IgD-negative memory B cell (primary cell): ENCODE measurements at regions not wholly inside any gene's neighbourhood (a gene's known extent, or its start where the extent isn't known, plus 50 kb on each side); places are given as distances from the start of the nearest gene placed in this dataset.

ENCODE experiments used
- H3K27ac Mint-ChIP-seq, 3 donors: one replicate each; pipeline ENCODE4 v1.8.0; 2020 to 2022; ENCODE audit warnings: mild to moderate bottlenecking in 3 of 3, mixed read lengths in 3 of 3, moderate library complexity in 1 of 3
- H3K27me3 Mint-ChIP-seq: one replicate; pipeline ENCODE4 v1.8.0; 2021; ENCODE audit warnings: mixed read lengths
- H3K36me3 Mint-ChIP-seq: one replicate; pipeline ENCODE4 v1.8.0; 2020; ENCODE audit warnings: mild to moderate bottlenecking, mixed read lengths
- H3K4me1 Mint-ChIP-seq, 3 donors: one replicate each; pipeline ENCODE4 v1.8.0; 2020 to 2022; ENCODE audit warnings: mixed read lengths in 3 of 3, mild to moderate bottlenecking in 1 of 3
- H3K4me3 Mint-ChIP-seq, 4 donors: one replicate each; pipeline ENCODE4 v1.8.0; 2020 to 2022; ENCODE audit warnings: mild to moderate bottlenecking in 4 of 4, mixed read lengths in 4 of 4, moderate library complexity in 3 of 4
- H3K9me3 Mint-ChIP-seq, 3 donors: one replicate each; pipeline ENCODE4 v1.8.0; 2020 to 2021; ENCODE audit warnings: mixed read lengths in 3 of 3, mild to moderate bottlenecking in 1 of 3

DNA sequence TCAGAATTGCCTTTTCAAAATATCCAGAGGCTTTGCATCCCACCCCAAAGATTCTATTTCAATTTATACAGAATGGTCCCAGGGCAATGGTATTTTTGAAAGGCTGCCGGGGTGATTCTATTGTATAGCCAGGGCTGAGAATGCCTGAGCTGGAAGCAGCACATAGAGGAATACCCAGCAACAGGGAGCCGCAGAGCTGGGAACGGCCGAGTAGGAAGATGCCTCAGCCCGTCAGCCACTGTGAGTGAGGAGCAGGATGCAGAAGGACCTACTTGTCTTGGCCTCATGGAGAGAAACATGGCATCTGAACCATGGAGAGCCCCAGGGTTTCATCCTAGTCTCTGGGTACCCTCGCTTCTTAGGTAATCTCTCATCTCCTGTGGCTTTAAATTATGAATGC is 170.8 kb upstream of the FHL2 start:
- Mint-ChIP-seq H3K27ac (no peak overlapping the region), H3K4me3 (no peak overlapping the region), H3K27me3 (peaks cover 7% of the 10 kb centered on the region), H3K4me1 (no peaks in the 10 kb centered on the region), H3K9me3 (peaks cover 0 to 2% (median 0%) of the 10 kb centered on the region in 3 donors), H3K36me3 (no peaks in the 10 kb centered on the region)

DNA sequence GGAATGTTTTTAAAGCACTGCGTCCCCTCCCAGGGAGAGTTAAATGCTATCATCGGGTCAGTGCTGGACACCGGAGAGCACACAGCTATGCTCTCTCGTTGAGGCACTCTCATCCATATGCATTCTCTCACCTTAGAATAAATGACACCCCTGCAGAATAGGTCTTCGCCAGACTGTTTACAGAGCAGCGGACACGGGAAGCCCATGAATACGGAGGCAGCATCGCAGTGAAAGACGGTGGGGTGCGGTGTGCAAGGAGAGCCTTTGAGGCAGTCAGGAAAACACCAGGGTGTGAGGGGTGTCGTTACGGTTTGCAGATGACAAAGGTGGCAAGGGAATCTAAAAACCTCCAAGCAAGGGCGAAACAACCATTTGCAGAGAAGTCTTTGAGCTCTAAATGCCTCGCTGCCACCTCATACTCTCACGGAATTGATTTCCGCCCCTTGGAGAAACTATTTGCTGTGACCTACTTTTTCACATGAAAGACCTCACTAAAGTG is 169.2 kb upstream of the FHL2 start:
- no peak overlapping the region for H3K27ac Mint-ChIP-seq
- H3K4me3 Mint-ChIP-seq: no peak overlapping the region
- H3K27me3 Mint-ChIP-seq: peaks cover 4% of the 10 kb centered on the region
- no peaks in the 10 kb centered on the region for H3K36me3 Mint-ChIP-seq
- peaks cover 0 to 2% (median 0%) of the 10 kb centered on the region in 3 donors for H3K9me3 Mint-ChIP-seq
- H3K4me1 Mint-ChIP-seq: no peaks in the 10 kb centered on the region

DNA sequence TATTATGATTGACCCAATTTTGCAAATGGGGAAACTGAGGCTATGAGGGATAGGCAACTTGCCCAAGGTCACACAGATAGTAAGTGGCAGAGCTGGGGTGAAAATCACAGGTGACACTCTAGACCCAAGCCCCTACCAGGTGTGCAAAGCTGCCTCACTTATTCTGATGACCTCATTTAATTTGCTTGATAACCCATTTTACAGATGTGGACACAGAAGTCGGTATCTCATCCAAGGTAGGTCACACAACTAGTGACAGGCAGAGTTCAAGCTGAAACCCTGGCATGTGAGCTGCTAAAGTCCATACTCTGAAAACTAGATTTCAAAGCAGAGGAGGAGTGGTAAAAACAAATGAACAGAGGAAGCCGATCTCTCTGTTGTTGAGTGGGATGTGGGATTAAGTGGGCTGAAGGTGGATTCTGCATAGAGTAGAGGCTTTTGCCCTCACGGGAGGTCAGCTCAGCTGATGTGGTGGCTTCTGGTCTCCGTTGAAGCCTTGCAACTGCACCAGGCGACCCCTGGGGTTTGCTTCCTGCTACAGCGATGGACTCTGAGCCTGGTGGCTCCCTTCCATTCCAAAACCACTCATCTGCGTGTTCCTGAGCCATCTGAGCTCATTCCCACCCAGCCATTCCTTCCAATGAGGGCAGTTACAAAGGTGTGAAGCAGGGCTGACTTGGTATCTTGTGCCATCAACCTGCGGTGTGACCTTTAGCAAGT is 164.3 kb upstream of the FHL2 start:
- peaks cover 9% of the 10 kb centered on the region for H3K27me3 Mint-ChIP-seq
- H3K4me3 Mint-ChIP-seq: no peak overlapping the region
- no peaks in the 10 kb centered on the region for H3K36me3 Mint-ChIP-seq
- H3K4me1 Mint-ChIP-seq: no peaks in the 10 kb centered on the region
- peaks cover 0 to 5% (median 2%) of the 10 kb centered on the region in 3 donors for H3K9me3 Mint-ChIP-seq
- no peak overlapping the region for H3K27ac Mint-ChIP-seq

DNA sequence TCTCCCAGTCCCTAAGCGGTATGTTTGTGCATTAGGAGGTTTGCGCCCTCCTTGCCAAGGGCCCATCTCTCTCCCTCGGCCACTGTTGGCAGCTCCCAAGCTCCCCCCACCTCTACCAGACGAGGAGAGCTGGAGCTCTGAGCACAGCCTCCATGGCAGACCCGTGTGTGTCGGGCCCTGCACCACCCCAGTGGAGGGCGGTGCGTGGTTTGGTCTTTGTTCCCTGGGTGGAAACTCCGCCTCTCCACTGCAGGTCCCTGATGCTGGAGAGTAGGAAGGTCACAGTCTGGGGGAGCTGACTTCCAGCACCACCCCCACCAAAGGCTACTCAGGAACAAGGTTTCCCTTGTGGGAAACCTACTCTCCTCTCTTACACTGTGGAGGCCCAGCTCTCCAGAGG is 162.6 kb upstream of the FHL2 start:
- no peaks in the 10 kb centered on the region for H3K36me3 Mint-ChIP-seq
- peaks cover 0 to 5% (median 0%) of the 10 kb centered on the region in 3 donors for H3K9me3 Mint-ChIP-seq
- no peak overlapping the region for H3K4me3 Mint-ChIP-seq
- peaks cover 9% of the 10 kb centered on the region for H3K27me3 Mint-ChIP-seq
- H3K27ac Mint-ChIP-seq: no peak overlapping the region
- H3K4me1 Mint-ChIP-seq: no peaks in the 10 kb centered on the region

DNA sequence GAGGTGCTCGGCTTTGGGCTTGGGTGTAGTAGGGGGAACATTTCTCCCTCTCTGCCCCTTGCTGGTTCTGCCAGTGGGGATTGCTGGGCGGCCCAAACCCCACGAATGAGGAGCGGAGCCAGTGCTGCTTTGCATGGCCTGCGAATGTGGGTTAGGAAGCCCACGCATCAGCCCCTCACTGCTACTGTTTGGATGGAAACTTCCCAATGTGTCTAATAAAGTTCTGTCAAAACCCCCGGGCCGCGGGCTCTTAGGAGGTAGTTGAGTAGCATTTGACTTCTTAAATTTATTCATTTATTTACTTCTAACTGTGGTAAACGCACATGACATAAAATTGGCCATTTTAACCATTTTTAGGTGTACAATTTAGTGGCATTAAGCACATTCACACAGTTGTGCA is 161.3 kb upstream of the FHL2 start:
- no peak overlapping the region for H3K4me3 Mint-ChIP-seq
- H3K27me3 Mint-ChIP-seq: peaks cover 9% of the 10 kb centered on the region
- no peaks in the 10 kb centered on the region for H3K36me3 Mint-ChIP-seq
- H3K27ac Mint-ChIP-seq: no peak overlapping the region
- H3K4me1 Mint-ChIP-seq: no peaks in the 10 kb centered on the region
- peaks cover 0 to 5% (median 0%) of the 10 kb centered on the region in 3 donors for H3K9me3 Mint-ChIP-seq

DNA sequence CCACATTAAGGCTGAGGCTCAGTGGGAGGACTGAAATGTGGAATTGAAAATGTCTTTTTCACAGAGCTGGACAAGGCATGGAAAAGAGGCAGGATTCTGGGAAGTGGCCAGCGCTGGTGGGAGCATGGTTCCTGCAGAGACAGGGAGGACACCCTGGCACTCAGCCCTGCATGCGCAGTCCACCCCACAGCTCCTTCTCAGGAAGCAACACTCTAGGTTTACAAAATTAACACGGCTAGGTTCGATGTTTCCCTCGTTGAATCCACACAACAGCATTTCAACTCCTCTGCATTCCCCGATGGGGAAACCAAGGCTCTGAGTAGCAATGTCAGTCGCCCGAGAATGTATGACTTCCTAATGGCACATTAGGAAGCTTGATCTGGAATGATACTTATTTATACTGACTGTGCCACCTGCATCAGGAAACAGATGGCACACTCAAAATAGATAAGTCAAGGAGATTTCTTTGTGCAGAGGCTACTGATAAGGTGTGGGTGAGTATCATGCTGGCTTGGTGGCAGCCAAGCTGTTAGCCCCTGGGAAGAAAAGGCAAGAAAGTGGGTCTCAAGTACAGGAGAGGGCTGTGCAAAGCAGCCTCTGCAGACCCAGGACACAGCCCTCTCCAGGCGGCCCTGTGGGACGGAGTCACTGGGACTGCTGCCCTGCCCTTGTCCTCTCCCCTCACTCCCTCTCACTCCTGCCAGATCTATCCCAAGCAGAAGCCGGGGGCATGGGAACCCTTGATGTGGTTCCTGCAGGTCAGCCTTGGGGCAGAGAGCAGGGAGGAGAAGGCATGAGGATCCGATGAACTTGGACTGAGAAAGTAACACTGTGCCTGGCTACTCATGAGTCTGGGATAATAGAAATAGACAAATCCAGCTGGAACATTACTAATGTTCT is 158.4 kb upstream of the FHL2 start:
- peaks cover 10% of the 10 kb centered on the region for H3K27me3 Mint-ChIP-seq
- H3K9me3 Mint-ChIP-seq: peaks cover 0 to 5% (median 0%) of the 10 kb centered on the region in 3 donors
- H3K4me1 Mint-ChIP-seq: no peaks in the 10 kb centered on the region
- H3K27ac Mint-ChIP-seq: no peak overlapping the region
- H3K36me3 Mint-ChIP-seq: no peaks in the 10 kb centered on the region
- H3K4me3 Mint-ChIP-seq: no peak overlapping the region

DNA sequence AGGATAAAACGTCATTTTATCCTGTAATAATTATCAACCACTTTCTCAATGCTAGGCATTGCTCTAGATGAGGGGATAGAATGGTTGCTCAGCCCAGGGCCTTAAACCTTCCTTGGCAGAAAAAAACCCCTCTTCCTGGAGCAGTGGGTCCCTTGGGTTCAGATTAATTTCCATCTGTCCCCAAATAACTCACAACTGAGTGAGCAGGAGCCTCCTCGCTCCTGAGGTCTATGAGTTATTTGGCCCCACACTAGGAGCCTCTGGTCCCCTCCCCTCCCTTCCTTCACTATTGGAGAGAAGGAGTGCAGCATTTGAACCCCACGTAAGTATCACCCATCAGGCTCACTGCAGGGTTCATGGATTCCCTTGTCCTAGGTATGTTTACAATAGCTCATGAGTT is 157.5 kb upstream of the FHL2 start:
- H3K4me1 Mint-ChIP-seq: no peaks in the 10 kb centered on the region
- no peaks in the 10 kb centered on the region for H3K36me3 Mint-ChIP-seq
- peaks cover 0 to 5% (median 0%) of the 10 kb centered on the region in 3 donors for H3K9me3 Mint-ChIP-seq
- no peak overlapping the region for H3K4me3 Mint-ChIP-seq
- peaks cover 10% of the 10 kb centered on the region for H3K27me3 Mint-ChIP-seq
- no peak overlapping the region for H3K27ac Mint-ChIP-seq

DNA sequence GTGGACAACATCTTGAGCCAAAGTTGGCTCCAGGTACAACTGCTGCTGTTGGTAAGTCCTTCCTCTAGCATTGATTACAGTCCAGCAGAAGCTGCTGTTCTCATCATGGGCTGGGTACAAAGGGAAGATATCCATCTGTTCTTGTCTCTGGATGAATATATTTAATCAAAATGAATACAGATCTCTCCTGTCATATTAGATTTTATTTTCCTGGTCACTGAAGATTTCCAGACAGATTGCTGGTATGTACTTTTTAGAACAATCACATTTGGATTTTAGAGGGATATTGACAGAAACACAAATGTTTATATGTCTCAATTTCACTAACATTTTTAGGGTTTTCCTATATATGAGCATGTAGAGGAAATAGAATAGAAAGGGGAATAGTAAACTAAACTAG is 155.4 kb upstream of the FHL2 start:
- Mint-ChIP-seq H3K9me3 (no peaks in the 10 kb centered on the region), H3K4me1 (no peaks in the 10 kb centered on the region), H3K4me3 (no peak overlapping the region), H3K27ac (no peak overlapping the region), H3K36me3 (no peaks in the 10 kb centered on the region), H3K27me3 (peaks cover 3% of the 10 kb centered on the region)

DNA sequence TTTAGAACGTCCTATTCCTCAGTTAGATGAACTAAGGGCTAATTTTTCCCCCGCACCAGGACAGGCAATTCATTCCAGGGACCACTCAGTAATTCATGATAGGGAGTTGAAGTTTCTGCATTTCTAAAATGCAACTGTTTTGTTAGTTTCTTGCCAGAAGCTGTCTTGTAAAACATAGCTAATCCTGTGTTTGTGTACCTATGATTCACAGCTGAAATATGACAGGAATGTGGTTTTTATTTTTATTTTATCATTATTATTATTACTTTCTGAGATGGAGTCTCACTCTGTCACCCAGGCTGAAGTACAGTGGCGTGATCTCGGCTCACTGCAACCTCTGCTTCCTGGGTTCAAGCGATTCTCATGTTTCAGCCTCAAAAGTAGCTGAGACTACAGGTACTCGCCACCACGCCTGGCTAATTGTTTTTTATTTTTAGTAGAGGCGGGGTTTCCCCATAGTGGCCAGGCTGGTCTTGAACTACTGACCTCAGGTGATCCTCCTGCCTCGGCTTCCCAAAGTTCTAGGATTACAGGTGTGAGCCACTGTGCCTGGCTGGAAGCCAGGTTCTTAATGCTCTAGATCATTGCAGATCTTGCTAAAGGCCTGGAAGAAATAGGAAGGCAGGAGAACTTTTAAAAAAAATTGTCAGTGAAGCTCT is 154.8 kb upstream of the FHL2 start:
- H3K27ac Mint-ChIP-seq: no peak overlapping the region
- H3K27me3 Mint-ChIP-seq: peaks cover 3% of the 10 kb centered on the region
- no peak overlapping the region for H3K4me3 Mint-ChIP-seq
- no peaks in the 10 kb centered on the region for H3K36me3 Mint-ChIP-seq
- H3K4me1 Mint-ChIP-seq: no peaks in the 10 kb centered on the region
- no peaks in the 10 kb centered on the region for H3K9me3 Mint-ChIP-seq

DNA sequence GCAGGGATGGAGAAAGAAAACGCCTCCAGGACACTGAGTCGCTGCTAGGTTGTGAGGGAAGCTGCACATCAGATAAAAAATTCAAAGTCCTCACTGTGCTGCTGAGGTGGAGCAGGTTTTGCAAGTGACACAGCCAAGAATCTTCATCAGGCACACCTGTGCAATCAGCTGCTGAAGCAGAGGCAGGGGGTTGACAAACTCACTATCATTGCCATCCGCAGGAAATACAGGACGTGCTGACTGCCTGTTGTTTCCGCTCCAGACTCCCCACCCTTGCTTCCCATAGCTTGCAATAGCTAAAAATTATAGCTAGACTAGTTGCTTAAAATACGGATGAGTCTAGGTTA is 147.8 kb upstream of the FHL2 start:
- peaks cover 17% of the 10 kb centered on the region for H3K27me3 Mint-ChIP-seq
- no peaks in the 10 kb centered on the region for H3K9me3 Mint-ChIP-seq
- H3K27ac Mint-ChIP-seq: no peak overlapping the region
- H3K4me1 Mint-ChIP-seq: peaks cover 0 to 3% (median 2%) of the 10 kb centered on the region in 3 donors
- no peak overlapping the region for H3K4me3 Mint-ChIP-seq
- no peaks in the 10 kb centered on the region for H3K36me3 Mint-ChIP-seq

DNA sequence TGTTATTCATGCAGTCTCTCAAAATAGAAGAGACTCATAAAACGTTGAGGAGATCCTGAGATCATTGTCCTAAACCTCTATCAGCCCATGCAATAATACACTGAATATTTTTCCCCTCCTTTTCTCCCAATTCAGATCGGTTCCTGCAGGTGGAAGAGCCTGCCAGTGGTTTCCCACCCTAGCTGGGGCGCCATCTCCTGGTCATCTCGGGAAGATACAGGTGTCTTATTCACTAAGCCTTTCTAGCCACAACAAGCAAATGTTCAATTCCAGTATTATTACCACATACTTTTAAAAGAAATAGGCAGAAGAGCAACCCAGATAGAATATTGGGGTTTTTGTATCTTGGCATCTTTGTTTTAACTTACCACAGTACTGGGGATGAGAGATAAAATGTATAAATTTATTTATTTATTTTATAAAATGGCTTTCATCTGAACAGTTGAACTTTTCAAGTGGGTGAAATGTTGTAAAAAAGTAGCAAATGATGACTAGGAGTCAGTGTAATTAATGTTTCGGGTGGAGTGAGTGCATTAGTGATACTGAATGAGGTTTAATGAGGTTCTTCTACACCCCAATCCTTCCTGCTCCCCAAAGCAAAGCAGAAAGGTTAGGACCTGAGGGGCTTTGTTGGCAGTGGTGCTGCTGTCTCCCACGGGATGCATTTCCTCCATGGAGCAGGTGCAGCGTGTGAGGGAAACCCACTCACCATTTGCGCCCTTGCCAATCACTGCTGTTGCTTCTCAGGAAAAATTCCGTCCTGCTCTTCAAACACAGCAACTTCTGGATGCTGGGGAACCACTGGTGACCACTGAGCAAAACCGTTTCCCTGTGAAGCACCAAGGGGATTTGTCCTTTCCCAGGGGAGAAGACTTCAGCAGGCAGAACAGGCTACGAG is 147.1 kb upstream of the FHL2 start:
- peaks cover 0 to 3% (median 2%) of the 10 kb centered on the region in 3 donors for H3K4me1 Mint-ChIP-seq
- no peaks in the 10 kb centered on the region for H3K36me3 Mint-ChIP-seq
- H3K27me3 Mint-ChIP-seq: peaks cover 17% of the 10 kb centered on the region
- H3K27ac Mint-ChIP-seq: peak overlapping the region in 1 of 3 donors; percentile 63
- no peak overlapping the region for H3K4me3 Mint-ChIP-seq
- H3K9me3 Mint-ChIP-seq: no peaks in the 10 kb centered on the region

DNA sequence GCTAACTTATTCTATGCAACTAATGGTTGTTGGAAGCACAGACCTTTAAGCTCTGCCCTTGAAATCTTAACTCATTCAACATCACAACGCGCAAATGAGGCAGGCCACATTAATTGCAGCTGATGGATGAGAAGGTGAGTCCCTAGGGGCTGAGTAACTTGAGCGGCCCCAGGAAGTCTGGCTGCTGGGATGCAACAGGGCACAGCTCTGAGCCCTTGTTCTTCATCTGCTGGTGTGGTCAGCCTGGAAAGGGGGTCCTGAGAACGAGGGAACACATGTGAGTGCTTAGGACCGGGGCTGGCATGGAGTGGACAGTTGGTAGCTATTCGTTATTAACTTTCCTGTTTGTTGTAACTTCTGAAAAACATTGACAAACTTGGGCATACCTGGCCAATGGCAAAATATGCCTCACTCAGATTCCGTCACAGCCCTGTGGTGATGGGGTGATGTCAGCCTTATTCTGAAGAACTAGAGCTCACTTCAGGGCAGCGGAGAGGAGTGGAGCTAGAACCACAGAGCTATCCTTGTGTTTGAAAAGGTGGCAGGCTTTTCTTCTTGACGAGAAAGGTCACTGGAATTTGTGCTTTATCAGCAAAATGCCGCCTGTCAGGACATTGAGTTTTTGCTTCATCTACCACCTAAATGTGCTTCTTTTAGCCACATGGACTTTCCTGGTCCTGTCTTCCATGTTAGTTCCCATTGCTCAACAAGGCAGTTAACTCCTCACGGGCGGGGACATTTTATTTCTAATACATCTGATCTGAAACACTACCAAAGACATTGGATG is 145.9 kb upstream of the FHL2 start:
- Mint-ChIP-seq H3K9me3 (no peaks in the 10 kb centered on the region), H3K27ac (no peak overlapping the region), H3K36me3 (no peaks in the 10 kb centered on the region), H3K4me1 (peaks cover 0 to 3% (median 2%) of the 10 kb centered on the region in 3 donors), H3K27me3 (peaks cover 17% of the 10 kb centered on the region), H3K4me3 (no peak overlapping the region)

DNA sequence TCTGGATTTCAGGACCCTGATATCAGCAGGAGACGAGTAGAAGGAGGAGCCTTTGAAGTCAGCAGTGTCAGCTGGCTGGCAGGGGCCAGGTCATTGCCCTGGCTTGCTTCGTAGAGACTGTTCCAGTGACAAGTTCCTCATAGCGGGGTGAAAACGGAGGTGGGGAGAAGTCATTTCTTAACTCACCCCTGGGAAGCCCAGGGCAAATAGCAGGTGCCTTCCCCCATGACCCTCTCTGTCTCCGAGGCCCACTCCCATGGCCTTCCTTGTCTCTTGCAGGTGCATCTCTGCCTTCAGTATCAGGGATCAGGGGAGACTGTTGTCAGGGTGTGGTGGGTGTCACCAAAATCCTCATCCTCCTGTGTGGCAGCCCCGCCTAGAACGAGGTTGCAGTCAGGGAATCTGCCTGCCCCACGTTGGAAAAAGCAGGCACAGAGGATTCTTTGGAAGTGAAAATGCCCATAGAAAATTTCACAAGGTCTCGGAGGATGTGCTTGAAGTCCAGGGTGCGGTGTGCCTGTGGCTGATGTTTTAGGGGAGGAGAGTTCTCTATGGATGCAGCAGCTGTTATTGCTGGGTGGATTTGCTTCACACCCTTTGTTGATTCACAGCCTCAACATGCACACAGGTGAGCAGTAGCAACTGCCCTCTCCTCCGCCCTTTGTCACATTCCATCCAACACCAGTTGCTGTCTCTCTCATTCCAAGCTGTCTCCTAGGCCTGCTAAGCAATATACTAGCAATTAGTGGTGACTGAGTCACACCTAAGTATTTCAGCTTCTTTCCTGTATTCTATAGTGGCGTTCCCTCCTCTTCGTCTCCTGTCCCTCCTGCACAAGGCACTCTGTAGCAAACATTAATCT is 142.6 kb upstream of the FHL2 start:
- H3K4me3 Mint-ChIP-seq: no peak overlapping the region
- H3K27me3 Mint-ChIP-seq: peaks cover 7% of the 10 kb centered on the region
- H3K4me1 Mint-ChIP-seq: peaks cover 0 to 3% (median 2%) of the 10 kb centered on the region in 3 donors
- no peak overlapping the region for H3K27ac Mint-ChIP-seq
- no peaks in the 10 kb centered on the region for H3K36me3 Mint-ChIP-seq
- H3K9me3 Mint-ChIP-seq: no peaks in the 10 kb centered on the region
